ENCODE measurements at regions not wholly inside any gene's neighbourhood (a gene's known extent, or its start where the extent isn't known, plus 50 kb on each side); places are given as distances from the start of the nearest gene placed in this dataset.
A peak's percentile ranks its signal among the peaks of the same experiment; 100 is the strongest.
"Not testable (repeated sequence)": the region's sequence is repeated elsewhere in the genome, so short reads cannot be mapped to it uniquely, and the experiment has no call there.

DNA sequence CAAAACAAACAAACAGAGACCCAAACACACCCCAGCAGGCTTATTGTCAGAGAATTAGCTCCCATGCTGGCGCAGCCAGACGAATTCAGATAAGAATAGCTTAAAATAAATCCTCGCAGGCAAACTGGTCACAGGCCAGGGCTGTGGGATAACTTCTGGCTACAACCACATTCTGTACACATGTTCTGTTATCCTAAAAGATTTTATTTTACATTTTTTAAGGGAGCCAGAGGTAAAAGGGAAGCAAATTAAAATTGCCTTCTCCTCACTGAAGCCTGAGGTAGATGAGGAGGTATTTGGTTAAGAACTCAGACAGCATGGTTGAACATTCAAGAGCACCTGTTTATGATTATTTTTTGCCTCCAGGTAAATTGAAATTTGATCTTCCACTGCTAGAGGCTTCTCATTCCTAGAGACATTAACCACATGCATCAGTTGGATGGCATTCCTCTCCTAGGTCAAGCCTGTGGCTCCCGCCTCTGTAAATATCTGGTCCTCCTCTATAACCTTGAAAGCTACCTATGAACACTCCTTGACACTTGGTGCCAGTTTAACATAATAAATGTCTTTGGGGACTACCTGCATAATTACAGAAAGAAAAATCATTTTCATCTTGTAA, 190.3 kb downstream of the SATB1 start:
- no peak for DNase-seq

DNA sequence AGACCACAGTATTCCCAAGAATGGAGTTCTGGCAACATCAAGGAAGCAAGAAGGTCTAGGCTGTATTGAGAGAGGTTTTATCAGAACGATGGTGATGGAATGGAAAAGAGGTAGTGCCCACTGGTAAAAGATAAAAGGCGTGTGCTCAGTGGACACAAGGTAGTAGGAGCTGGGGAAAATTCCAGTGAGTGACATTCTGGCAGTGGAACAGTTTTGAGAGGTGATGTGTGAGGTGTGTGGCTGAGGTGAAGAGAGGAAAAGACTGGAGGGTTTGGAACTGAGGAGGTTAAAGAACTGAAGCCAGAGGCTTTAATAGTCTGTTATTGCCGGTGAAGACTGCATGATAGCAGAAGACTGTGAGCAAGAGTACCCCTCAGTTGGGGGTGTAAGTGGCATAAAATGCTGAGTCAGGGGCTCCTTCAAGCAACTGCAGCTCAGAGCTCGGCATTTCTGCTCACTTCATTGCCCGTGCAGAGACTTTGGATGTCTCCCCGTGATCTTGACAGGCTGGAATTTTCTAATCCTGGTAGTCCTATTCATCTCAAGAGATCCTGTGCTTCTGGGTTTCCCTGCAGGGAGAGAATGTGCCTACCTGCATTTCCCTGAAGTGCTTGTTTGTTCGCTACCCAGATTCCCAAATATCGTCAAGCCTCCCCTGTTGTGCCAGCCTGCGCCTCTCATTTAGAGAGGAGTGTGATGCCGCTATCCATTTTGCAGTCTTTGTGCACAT, 191.0 kb downstream of the SATB1 start:
- DNase-seq = no peak

DNA sequence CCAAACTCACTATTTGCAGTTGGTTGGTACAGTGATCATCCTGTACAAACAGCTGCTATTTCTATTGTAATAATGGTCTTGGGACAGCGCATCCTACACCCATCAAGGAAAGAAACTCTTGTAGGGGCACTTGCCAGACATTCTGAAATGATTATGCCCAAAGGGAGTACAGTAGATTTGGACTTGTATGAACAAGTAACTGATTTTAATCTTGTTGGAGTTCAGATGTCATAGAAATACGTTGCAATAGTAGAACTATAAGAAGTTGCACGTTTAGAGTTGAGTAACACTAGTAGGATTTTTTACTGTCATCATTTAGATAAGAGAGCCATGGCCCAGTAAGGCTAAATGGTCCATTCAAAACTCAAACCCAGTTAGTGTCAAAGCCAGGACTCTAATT, 192.8 kb downstream of the SATB1 start:
- DNase-seq = no peak

DNA sequence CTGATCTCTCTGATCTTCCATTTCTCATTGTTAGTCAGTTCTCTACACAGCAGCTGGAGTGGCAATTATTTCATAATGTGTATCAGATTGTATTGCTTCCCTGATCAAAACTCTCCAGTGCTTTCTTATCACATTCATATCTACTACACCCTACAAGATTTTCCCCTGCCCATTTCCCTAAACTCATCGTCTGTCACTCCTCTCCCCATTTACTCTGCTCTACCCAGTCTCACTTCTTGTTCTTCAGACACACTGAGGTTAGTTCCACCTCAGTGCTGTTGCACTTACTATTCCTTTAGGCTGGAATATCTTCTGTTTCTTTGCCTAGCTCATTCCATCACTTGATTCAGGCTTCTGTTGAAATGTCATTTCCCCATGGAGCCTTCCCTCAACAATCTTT, 197.1 kb downstream of the SATB1 start:
- no peak for DNase-seq

DNA sequence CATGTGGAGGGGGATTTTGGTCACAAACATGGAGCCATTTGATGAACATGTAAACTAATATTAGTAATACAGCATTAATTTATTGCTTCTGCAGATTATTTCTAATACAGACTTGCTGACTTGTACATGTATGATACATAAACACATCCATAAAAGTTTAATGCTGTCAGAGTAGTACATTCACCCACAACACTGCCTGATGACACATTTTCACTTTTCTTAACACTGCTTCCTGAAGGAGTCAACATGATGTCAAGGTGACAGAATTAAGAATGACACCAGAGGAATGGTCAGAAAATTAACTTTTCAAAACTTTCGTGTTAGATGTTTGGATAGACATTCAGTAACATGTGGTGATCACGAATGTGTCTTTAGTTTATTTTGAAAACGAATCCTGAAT, 199.4 kb downstream of the SATB1 start:
- no peak for DNase-seq

DNA sequence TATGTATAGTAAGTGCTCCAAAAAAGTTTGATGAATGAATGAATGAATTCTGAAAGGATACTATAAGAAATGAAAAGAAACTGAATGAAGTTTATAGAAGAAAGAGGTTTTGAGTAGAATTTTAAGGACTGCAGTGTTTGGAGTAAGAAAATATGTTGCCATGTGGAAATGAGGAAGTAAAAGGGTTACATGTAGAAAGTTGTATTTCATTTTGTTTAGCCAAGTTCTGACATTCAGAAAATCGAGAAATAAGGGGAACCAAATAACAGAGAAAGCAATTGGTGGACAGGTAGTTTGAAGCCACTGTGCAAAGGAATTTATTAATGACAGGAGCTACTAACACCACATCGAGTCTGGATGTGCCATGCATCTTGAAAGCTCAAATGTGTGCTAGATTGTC, 200.7 kb downstream of the SATB1 start:
- DNase-seq = no peak

DNA sequence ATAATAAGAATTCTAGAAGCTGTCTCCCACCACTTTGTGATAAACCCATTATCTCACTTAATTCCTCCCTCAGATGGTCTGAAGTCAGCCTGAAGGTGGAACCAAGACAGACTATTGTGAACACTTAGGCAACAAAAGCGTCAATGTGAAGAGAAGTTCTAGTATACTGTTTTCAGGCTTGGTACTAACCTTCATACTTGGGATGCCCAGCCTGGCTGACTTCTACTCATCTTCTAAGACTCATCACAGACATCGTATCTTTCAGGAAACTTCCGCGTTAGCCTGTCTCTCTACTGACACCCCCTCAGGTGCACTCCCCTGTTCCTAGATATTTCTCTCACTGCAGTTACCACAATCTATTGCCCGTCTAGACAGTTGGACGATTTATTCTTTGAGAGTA, 201.2 kb downstream of the SATB1 start:
- DNase-seq = no peak

DNA sequence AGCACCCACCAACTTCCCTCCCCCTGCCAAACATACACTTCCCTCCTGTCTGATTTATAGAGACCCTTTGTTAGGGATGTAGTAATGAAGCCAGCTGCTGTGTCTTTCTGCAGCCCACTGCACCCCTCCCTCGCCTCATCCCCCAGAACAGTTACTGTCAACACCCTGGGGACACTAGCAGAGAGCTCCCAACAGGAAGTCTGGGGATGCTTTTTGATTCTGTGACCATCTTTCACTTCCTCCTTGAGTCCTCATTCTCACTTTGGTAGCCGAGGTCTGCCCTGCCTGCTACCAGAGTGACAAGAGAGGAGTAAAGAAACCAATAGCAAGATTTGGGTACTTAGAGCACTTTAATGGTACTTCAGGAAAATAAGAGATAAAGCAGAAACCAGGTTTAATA, 201.6 kb downstream of the SATB1 start:
- peak; percentile 14 for DNase-seq

DNA sequence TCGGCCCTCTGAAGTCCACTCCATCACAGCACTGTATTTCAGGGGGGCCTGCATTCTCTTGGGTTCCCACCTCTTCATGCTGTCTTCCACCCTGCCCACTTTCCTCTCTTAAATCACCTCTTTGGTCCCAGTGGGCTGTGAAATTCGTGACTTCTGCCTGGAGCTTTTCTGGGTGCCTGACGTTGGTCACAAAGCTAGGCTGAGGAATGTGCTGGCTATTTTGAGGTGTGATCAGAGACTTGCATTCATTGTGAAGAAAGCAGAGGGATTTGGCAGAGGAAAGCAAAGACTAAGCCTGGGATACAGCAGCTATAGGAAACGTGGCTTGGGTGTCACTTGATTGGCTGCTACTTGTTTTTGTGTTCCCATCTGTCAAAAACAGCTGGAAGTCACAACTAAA, 202.5 kb downstream of the SATB1 start:
- DNase-seq = no peak

DNA sequence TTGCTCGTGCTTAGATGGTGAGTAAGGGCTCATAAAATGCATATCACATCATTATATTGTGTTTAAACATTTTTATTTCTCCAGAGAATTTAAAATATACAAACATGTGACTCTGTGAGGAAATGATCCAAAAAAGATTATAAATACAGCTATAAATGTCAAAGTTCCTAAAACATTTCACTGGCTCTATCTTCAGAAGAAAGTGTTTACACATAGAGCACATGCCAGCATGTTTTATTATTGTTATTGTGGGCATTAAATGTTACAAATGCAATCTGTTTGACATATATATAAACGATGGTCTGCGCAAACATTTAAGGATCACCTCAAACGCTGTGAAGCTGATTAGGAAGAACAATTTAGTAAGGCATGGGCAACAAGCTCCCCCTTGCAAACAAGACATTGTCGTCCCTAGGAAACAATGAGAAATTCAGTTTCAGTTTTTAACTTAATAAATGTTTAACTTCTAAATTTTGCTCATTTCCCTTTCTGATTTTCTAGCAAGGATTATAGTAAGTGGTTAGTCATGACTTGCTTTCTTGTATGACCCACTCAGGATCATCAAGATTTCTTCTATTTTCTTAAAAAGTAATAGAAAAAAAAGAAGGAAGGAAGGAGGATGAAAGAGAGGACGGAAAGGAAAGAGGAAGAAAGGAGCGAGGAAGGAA, 207.5 kb downstream of the SATB1 start:
- DNase-seq = no peak

DNA sequence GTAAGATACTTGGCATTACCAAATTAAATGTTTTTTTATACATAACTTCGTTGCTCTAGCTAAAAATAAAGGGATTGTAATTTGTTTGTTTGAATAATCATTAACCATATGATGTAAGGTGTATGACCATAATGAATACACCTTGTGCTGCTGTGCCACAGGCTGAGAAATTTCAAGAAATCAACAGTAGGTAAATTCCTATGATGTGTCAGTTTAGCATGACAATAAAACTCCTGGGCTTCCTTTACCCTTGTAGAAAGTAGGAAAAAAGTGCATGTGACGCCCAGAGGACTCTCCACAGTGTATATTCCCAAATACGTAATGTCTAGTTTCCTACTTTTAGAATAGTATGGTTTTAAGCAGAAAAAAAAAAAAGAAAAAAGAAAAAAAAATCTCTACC, 208.1 kb downstream of the SATB1 start:
- no peak for DNase-seq

DNA sequence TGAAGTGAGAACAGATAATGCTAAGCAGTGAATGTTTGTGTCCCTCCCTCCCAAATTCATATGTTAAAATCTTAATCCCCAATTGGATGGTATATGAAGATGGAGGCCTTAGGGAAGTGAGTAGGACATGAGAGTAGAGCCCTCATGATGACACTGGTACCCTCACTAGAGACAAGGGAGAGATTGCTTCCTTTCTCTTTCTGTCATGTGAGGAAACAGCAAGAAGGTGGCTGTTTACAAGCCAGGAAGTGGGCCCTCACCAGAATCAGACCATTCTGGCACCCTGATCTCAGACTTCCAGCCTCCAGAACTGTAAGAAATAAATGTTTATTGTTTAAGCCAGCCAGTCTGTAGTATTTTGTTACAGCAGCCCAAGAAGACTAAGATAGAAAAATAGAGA, 209.5 kb downstream of the SATB1 start:
- no peak for DNase-seq

DNA sequence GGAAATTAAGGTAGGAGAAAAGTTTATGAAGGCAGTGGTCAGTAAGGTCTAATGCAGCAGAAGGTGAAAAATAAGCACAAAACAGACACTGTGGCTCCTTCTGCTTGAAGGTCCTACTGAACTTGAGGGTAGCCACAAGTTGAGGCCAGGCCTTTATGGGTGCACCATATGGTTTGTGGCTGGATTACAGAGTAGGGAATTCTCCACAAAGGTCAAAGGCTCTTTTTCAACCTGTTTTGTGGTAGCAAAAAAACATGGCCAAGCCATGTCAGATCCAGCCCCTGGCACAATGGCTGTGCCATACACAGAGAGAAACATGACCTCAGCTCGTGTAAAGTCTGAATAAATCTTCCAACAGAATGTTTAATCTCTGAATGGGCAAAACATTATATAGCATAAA, 214.0 kb downstream of the SATB1 start:
- no peak for DNase-seq

DNA sequence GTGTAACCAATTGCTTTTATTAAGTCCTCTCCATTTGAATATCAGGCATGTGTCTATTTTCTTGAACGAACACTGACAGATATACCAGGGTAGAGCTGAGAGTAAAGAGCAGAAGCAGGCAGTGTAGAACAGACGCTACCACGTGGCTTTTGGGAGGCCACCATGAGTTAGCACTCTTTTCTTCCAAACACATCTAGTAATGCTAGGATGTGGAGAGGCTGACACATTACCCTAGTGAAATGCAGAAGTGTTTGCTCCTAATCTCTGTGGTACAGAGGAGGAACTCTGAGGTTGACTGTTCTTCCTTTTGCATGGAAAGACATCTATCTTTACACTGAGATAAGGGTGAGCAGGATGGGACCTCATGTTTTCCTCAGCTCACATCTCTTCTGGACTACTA, 216.3 kb downstream of the SATB1 start:
- DNase-seq = no peak

DNA sequence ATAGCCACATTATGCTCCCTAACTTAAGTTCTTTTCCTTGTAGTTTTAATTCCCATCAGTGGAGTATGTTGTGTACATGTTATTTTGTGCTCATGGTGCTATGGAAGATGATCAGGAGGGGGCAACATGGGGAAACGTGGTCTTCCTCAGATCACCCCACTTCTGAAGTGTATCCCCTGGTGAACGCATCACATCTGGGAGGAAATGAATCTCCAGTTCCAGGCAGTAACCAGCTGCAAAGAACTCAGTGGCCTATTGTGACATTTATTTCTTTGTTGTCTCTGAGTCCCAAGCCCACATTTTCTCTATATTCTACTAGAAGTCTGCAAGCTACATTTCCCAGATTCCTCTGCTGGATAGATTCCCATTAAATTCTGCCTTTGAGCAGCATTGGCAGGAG, 217.0 kb downstream of the SATB1 start:
- DNase-seq = no peak

DNA sequence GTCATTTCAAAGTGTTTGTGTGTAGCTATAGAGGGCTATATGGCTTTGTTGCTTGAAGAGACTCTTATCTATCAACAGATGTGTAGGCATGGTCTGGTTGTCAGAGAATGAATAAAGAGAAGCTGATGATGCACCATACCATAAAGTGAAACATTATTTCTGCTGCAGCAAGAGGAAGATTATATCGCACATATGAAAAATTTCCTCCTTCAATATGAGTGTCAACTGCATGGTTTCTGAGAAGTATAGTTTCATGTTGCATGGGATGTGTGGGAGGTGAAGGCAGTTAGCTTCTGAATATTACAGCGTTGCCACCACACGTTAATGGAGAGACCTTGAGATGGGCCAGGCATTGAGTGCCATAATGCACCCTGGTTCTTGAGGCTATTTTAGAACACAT, 217.9 kb downstream of the SATB1 start:
- no peak for DNase-seq

DNA sequence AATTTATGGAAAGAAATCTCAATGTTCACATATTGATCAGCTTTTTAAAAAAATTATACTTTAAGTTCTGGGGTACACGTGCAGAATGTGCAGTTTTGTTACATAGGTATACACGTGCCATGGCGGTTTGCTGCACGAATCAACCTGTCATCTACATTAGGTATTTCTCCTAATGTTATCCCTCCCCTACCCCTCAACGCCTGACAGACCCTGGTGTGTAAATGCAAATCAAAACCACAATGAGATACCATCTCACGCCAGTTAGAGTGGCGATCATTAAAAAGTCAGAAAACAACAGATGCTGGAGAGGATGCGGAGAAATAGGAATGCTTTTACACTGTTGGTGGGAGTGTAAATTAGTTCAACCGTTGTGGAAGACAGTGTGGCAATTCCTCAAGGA, 219.4 kb downstream of the SATB1 start:
- DNase-seq = not testable (repeated sequence)

DNA sequence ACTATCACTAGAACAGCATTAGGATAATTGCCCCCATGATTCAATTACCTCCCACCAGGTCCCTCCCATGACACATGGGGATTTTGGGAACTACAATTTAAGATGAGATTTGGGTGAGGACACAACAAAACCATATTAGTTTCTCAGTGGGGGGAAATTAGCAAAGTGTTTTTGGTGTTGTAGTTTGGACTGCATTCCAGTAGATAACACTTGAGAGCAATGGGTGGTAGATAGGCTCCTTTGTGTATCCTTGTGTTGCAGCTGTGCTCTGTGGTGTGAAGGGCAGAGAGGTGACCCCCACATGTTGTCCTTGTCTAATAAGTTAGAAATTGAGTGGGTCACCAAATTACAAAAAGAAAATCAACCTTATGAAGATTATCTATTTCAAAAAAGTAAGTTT, 223.8 kb downstream of the SATB1 start:
- no peak for DNase-seq

DNA sequence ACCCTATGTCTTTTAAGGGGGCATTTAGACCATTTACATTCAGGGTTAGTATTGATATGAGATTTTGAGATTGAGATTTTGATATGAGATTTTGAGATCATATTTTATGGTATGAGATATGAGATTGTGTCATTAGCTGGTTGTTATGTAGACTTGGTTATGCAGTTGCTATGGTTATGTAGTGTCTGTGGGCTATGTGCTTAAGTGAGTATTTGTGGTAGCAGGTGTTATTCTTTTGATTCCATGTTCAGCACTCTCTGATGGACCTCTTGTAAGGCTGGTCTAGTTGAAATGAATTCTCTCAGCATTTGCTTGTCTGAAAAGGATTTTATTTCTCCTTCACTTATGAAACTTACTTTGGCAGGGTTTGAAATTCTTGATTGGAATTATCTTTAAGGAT, 225.4 kb downstream of the SATB1 start:
- DNase-seq = no peak

DNA sequence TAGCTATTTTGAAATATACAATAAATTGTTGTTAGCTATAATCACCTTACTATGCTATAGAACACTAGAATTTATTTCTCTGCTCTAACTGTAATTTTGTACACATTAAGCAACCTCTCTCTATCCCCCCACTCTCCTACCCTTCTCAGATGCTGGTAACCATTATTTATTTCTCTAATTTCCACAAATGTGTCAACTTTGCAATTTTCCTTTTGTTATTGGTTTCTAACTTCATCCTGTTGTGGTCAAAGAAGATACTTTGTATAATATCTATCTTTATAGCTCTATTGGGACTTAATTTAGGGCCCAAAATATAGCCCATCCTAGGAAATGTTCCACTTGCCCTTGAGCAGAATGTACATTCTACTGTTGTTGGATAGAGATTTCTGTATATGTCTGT, 229.3 kb downstream of the SATB1 start:
- DNase-seq = no peak

DNA sequence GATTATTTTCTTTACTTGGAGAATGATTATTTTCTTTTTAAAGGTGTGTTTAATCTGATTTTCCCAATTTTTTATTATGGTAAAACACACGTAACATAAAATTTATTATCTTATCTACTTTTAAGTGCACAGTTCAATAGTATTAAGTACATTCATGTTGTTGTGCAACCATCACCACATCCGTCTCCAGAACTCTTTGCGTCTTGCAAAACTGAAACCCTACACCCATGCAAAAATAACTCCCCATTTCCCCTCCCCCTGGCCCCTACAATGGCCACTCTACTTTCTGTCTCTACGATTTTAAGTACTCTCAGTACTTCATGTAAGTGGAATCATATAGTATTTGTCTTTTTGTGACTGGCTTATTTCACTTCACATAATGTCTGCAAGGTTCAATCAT, 230.7 kb downstream of the SATB1 start:
- no peak for DNase-seq

DNA sequence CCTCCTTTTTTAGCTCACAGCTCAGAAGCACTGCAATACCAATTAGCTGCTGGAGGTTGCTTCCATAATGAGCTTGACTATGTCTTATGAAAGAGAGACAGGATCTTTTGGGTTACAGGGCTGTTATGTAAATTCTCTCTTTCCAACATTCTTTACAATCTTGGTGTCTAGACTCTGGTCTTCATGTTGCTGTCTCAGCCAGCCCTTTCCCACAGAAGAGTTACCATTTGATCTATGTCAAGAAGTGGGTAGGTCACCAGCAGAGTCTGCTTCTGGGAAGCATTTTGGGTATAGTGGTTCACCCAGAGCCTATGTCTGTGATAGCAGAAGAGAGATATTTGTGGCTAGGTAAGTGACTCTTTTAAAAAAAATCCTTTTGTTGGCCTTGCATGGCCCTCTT, 234.5 kb downstream of the SATB1 start:
- DNase-seq = no peak

DNA sequence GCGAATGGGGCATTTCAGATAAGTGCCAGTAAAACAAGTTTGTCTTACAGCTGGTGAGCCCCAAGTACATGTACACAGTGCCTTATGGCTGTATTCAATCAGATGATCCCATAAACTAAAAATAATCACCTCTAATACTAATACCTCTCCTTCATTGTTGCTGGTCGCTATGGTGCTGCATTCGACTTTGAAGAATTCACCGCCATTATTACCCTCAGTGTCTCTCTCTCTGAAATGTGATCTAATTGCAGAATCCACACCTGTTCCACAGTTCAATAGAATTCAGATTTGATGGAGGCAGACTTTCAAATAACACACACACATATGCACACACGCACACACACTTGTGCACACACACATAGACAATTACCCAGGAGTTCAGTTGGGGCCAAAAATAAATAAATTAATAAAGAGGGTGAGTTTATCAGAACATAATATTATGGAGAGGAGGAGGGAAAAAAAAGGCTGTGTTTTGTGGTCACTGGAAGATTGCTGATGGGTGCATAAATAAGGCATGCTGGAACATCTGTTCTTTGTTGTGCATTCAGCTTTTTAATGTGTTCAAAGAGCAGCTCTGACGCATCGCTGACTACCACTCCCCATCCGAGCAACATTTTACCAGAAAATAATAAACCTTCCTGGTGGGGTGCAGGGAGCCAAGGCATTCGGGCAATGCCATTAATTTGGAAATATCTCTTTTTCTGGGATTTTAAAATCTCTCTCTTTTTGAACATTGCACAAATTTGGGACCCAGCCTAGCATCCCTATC, 235.7 kb downstream of the SATB1 start:
- peak; percentile 78 for DNase-seq

DNA sequence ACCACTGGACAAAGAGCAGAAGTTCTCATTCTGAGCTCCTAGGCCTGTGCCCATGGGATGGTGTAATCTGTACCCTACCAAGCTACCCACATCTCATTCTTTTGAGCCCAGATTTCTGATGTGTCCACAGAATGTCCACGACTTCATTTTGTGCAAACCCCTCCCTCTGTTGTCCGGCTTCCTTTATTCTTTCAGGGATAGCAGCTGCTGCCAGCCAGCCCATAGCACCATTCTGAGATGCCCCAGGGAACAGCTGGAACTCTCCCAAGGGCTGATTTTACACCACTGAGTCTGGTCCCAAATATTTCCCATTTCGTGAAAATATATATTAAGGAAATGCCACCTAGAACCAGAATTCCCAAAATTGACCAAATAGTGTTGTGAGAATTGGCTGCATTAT, 236.6 kb downstream of the SATB1 start:
- peak; percentile 3 for DNase-seq

Measured in NCI-H2171 treated with DMSO at 0.1 percent for 48 hours (cell line).